Naive thymus-derived CD4-positive, alpha-beta T cell (primary cell): ENCODE measurements at regions not wholly inside any gene's neighbourhood (a gene's known extent, or its start where the extent isn't known, plus 50 kb on each side); places are given as distances from the start of the nearest gene placed in this dataset.

Source experiments
- ATAC-seq: fragments of 150-1000 bp; cut with Tn5 transposase; 2 replicates; pipeline ENCODE4 v1.10.0; 2021; ENCODE audit warnings: mild to moderate bottlenecking, moderate library complexity
- CTCF ChIA-PET: fragments of 350-600 bp; sonication (Branson Sonifier 250); formaldehyde crosslinking; loops from one replicate; lab custom pipeline; 2021; ENCODE audit warnings: antibody characterized with exemption; lab: Charles Lee
- POLR2A ChIA-PET: fragments of 350-600 bp; sonication (Branson Sonifier 250); formaldehyde crosslinking; loops from one replicate; lab custom pipeline; 2021; ENCODE audit warnings: antibody characterized with exemption, inconsistent platforms; lab: Charles Lee
- DNase-seq, 9 donors: peaks; one replicate each; pipeline versions ENCODE4 v3.0.0 to v3.0.0-alpha.2; 2020 to 2022; ENCODE audit warnings: mixed read lengths in 1 of 9
- H3K27ac ChIP-seq: one replicate; pipeline ENCODE4 v1.7.0; 2013; ENCODE audit warnings: mild to moderate bottlenecking, low read depth, low read length, moderate library complexity
- H3K27me3 ChIP-seq, 2 donors: one replicate each; pipeline ENCODE4 v1.7.0; 2013; ENCODE audit warnings: low read length in 2 of 2, mild to moderate bottlenecking in 2 of 2, moderate library complexity in 2 of 2; ENCODE audit not compliant: control insufficient read depth in 2 of 2, insufficient read depth in 2 of 2
- H3K36me3 ChIP-seq, 3 experiments: 1 replicate in 2 of 3; 2 replicates in 1 of 3; pipeline ENCODE4 v1.7.0; 2013; ENCODE audit warnings: low read length in 3 of 3, mild to moderate bottlenecking in 3 of 3, moderate library complexity in 1 of 3; ENCODE audit not compliant: insufficient read depth in 3 of 3, control insufficient read depth in 2 of 3
- H3K4me1 ChIP-seq, 2 donors: one replicate each; pipeline ENCODE4 v1.7.0; 2013; ENCODE audit warnings: low read length in 2 of 2, mild to moderate bottlenecking in 2 of 2, moderate library complexity in 1 of 2; ENCODE audit not compliant: control insufficient read depth in 2 of 2, insufficient read depth in 2 of 2
- H3K4me3 ChIP-seq: 2 replicates; pipeline ENCODE4 v1.7.0; 2013; ENCODE audit warnings: mild to moderate bottlenecking, low read length
- H3K9me3 ChIP-seq, 3 experiments: 1 replicate in 2 of 3; 2 replicates in 1 of 3; pipeline ENCODE4 v1.7.0; 2013; ENCODE audit warnings: low read length in 3 of 3; ENCODE audit not compliant: control insufficient read depth in 2 of 3
- H3K27ac Mint-ChIP-seq, 9 donors: one replicate each; pipeline ENCODE4 v1.8.0; 2020 to 2022; ENCODE audit warnings: mixed read lengths in 9 of 9, mild to moderate bottlenecking in 8 of 9, moderate library complexity in 5 of 9, inconsistent platforms in 2 of 9
- H3K27me3 Mint-ChIP-seq, 5 donors: one replicate each; pipeline ENCODE4 v1.8.0; 2021 to 2022; ENCODE audit warnings: mixed read lengths in 5 of 5, mild to moderate bottlenecking in 1 of 5
- H3K36me3 Mint-ChIP-seq, 5 donors: one replicate each; pipeline ENCODE4 v1.8.0; 2020 to 2022; ENCODE audit warnings: mixed read lengths in 5 of 5, mild to moderate bottlenecking in 3 of 5, inconsistent platforms in 1 of 5
- H3K4me1 Mint-ChIP-seq, 7 donors: one replicate each; pipeline ENCODE4 v1.8.0; 2020 to 2022; ENCODE audit warnings: mixed read lengths in 7 of 7, mild to moderate bottlenecking in 3 of 7, inconsistent platforms in 1 of 7
- H3K4me3 Mint-ChIP-seq, 10 donors: one replicate each; pipeline ENCODE4 v1.8.0; 2020 to 2022; ENCODE audit warnings: mild to moderate bottlenecking in 10 of 10, mixed read lengths in 10 of 10, moderate library complexity in 6 of 10, inconsistent platforms in 2 of 10
- H3K9me3 Mint-ChIP-seq, 11 donors: one replicate each; pipeline ENCODE4 v1.8.0; 2020 to 2022; ENCODE audit warnings: mixed read lengths in 11 of 11, mild to moderate bottlenecking in 4 of 11, inconsistent platforms in 1 of 11, moderate library complexity in 1 of 11
- intact Hi-C, 2 donors: fragments of 100-400 bp; cut with micrococcal nuclease; formaldehyde crosslinking; loops; one replicate each; pipeline ENCODE4 v1.15.1; 2023

- Mint-ChIP-seq H3K27me3 (peaks cover 0 to 7% (median 0%) of the 10 kb centered on the region in 5 donors), H3K27ac (no peak overlapping the region), H3K4me1 (peaks cover 0 to 2% (median 0%) of the 10 kb centered on the region in 7 donors), H3K4me3 (no peak overlapping the region), H3K36me3 (peaks cover 0 to 4% (median 0%) of the 10 kb centered on the region in 5 donors), H3K9me3 (peaks cover 3 to 26% (median 15%) of the 10 kb centered on the region in 11 donors)
- POLR2A ChIA-PET = no interaction called here
- CTCF ChIA-PET = no interaction called here
- Histone ChIP-seq H3K27me3 (no peaks in the 10 kb centered on the region), H3K9me3 (no peaks in the 10 kb centered on the region), H3K27ac (no peak overlapping the region), H3K36me3 (no peaks in the 10 kb centered on the region), H3K4me1 (no peaks in the 10 kb centered on the region), H3K4me3 (no peak overlapping the region)
- DNase-seq = no peak
- no peak for ATAC-seq
- intact Hi-C loops = no loop called here
Observed at GRCh38 chr16:48860341-48860740, 250.4 kb upstream of the N4BP1 start.

- CTCF ChIA-PET = no interaction called here
- Mint-ChIP-seq H3K27ac (no peak overlapping the region), H3K4me3 (no peak overlapping the region), H3K36me3 (no peaks in the 10 kb centered on the region), H3K27me3 (peaks cover 0 to 10% (median 3%) of the 10 kb centered on the region in 5 donors), H3K9me3 (peaks cover 0 to 7% (median 4%) of the 10 kb centered on the region in 11 donors), H3K4me1 (no peaks in the 10 kb centered on the region)
- intact Hi-C loops = no loop called here
- Histone ChIP-seq H3K4me1 (no peaks in the 10 kb centered on the region), H3K9me3 (no peaks in the 10 kb centered on the region), H3K27me3 (no peaks in the 10 kb centered on the region), H3K27ac (no peak overlapping the region), H3K36me3 (no peaks in the 10 kb centered on the region), H3K4me3 (no peak overlapping the region)
- DNase-seq (no peak), ATAC-seq (no peak)
- POLR2A ChIA-PET = no interaction called here
Observed at GRCh38 chr16:48852951-48853350, 243.0 kb upstream of the N4BP1 start.

GRCh38 chr16:48852458-48852857 is 242.5 kb upstream of the N4BP1 start:
- ChIA-PET CTCF (no interaction called here), POLR2A (no interaction called here)

GRCh38 chr16:48850097-48850770 is 240.3 kb upstream of the N4BP1 start:
- H3K4me3 Mint-ChIP-seq = no peak overlapping the region
- ChIA-PET CTCF (no interaction called here), POLR2A (no interaction called here)
- Histone ChIP-seq H3K4me1 (no peaks in the 10 kb centered on the region), H3K36me3 (no peaks in the 10 kb centered on the region), H3K27ac (no peak overlapping the region), H3K27me3 (no peaks in the 10 kb centered on the region), H3K4me3 (no peak overlapping the region), H3K9me3 (no peaks in the 10 kb centered on the region)
- ATAC-seq (no peak), DNase-seq (no peak)
- H3K27me3 Mint-ChIP-seq = peaks cover 0 to 11% (median 0%) of the 10 kb centered on the region in 5 donors
- intact Hi-C loops = no loop called here
- H3K27ac Mint-ChIP-seq = no peak overlapping the region
- H3K4me1 Mint-ChIP-seq = no peaks in the 10 kb centered on the region
- H3K9me3 Mint-ChIP-seq = peaks cover 0 to 6% (median 0%) of the 10 kb centered on the region in 11 donors
- H3K36me3 Mint-ChIP-seq = no peaks in the 10 kb centered on the region

More at GRCh38 chr16:48852458-48852857, 242.5 kb upstream of the N4BP1 start:
- intact Hi-C loops = no loop called here
- no peak overlapping the region for H3K4me3 ChIP-seq
- H3K36me3 Mint-ChIP-seq = no peaks in the 10 kb centered on the region
- no peaks in the 10 kb centered on the region for H3K4me1 ChIP-seq
- H3K36me3 ChIP-seq = no peaks in the 10 kb centered on the region
- no peaks in the 10 kb centered on the region for H3K27me3 ChIP-seq
- H3K27ac ChIP-seq = no peak overlapping the region
- DNase-seq = no peak
- H3K9me3 Mint-ChIP-seq = peaks cover 0 to 7% (median 4%) of the 10 kb centered on the region in 11 donors
- H3K4me3 Mint-ChIP-seq = no peak overlapping the region
- H3K9me3 ChIP-seq = no peaks in the 10 kb centered on the region
- no peaks in the 10 kb centered on the region for H3K4me1 Mint-ChIP-seq
- ATAC-seq = no peak
- peaks cover 0 to 11% (median 3%) of the 10 kb centered on the region in 5 donors for H3K27me3 Mint-ChIP-seq
- no peak overlapping the region for H3K27ac Mint-ChIP-seq

GRCh38 chr16:48846277-48846676 is 236.3 kb upstream of the N4BP1 start:
- Histone ChIP-seq H3K27me3 (no peaks in the 10 kb centered on the region), H3K4me1 (no peaks in the 10 kb centered on the region), H3K27ac (no peak overlapping the region), H3K4me3 (no peak overlapping the region), H3K36me3 (no peaks in the 10 kb centered on the region), H3K9me3 (no peaks in the 10 kb centered on the region)
- intact Hi-C loops = no loop called here
- CTCF ChIA-PET = no interaction called here
- H3K36me3 Mint-ChIP-seq = no peaks in the 10 kb centered on the region
- H3K9me3 Mint-ChIP-seq = peaks cover 0 to 5% (median 0%) of the 10 kb centered on the region in 11 donors
- H3K4me3 Mint-ChIP-seq = no peak overlapping the region
- peaks cover 0 to 4% (median 0%) of the 10 kb centered on the region in 5 donors for H3K27me3 Mint-ChIP-seq
- POLR2A ChIA-PET = no interaction called here
- DNase-seq (no peak), ATAC-seq (no peak)
- H3K4me1 Mint-ChIP-seq = no peaks in the 10 kb centered on the region
- no peak overlapping the region for H3K27ac Mint-ChIP-seq

- Mint-ChIP-seq H3K4me3 (no peak overlapping the region), H3K36me3 (no peaks in the 10 kb centered on the region), H3K27ac (no peak overlapping the region), H3K4me1 (no peaks in the 10 kb centered on the region), H3K27me3 (peaks cover 0 to 4% (median 0%) of the 10 kb centered on the region in 5 donors), H3K9me3 (peaks cover 0 to 4% (median 0%) of the 10 kb centered on the region in 11 donors)
- H3K27me3 ChIP-seq = no peaks in the 10 kb centered on the region
- intact Hi-C loops = no loop called here
- CTCF ChIA-PET = no interaction called here
- no peak overlapping the region for H3K27ac ChIP-seq
- H3K9me3 ChIP-seq = no peaks in the 10 kb centered on the region
- H3K4me1 ChIP-seq = no peaks in the 10 kb centered on the region
- H3K36me3 ChIP-seq = no peaks in the 10 kb centered on the region
- POLR2A ChIA-PET = no interaction called here
- H3K4me3 ChIP-seq = no peak overlapping the region
- ATAC-seq = no peak
- DNase-seq = no peak
Observed at GRCh38 chr16:48845261-48845660, 235.3 kb upstream of the N4BP1 start.

DNA sequence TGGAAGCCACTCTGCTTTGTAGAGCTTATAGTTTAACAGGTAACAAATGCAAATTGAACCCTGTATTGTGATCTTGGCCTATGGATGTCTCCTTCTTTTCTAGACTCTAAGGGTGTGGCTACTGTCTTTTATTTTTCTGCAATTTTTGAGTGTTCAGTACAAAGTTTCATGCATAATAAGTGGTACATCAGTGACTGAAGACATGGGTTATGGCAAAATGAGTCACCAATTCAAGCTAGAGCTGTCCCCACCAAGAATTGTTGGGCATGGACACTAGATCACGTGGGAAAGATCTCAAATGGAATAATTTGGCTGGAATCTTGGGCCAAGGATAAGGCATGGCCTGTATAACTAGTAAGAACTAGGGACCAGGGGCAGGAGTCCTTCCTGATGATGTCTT is 228.4 kb upstream of the N4BP1 start:
- Mint-ChIP-seq H3K27me3 (no peaks in the 10 kb centered on the region), H3K4me1 (no peaks in the 10 kb centered on the region), H3K9me3 (peaks cover 0 to 6% (median 0%) of the 10 kb centered on the region in 11 donors), H3K36me3 (no peaks in the 10 kb centered on the region), H3K27ac (no peak overlapping the region), H3K4me3 (no peak overlapping the region)
- ATAC-seq (no peak), DNase-seq (no peak)
- POLR2A ChIA-PET = no interaction called here
- H3K27ac ChIP-seq = no peak overlapping the region
- no peaks in the 10 kb centered on the region for H3K27me3 ChIP-seq
- intact Hi-C loops = no loop called here
- CTCF ChIA-PET = no interaction called here
- H3K36me3 ChIP-seq = no peaks in the 10 kb centered on the region
- H3K4me3 ChIP-seq = no peak overlapping the region
- no peaks in the 10 kb centered on the region for H3K9me3 ChIP-seq
- H3K4me1 ChIP-seq = no peaks in the 10 kb centered on the region
